ENCODE measurements at regions not wholly inside any gene's neighbourhood (a gene's known extent, or its start where the extent isn't known, plus 50 kb on each side); places are given as distances from the start of the nearest gene placed in this dataset.

DNA sequence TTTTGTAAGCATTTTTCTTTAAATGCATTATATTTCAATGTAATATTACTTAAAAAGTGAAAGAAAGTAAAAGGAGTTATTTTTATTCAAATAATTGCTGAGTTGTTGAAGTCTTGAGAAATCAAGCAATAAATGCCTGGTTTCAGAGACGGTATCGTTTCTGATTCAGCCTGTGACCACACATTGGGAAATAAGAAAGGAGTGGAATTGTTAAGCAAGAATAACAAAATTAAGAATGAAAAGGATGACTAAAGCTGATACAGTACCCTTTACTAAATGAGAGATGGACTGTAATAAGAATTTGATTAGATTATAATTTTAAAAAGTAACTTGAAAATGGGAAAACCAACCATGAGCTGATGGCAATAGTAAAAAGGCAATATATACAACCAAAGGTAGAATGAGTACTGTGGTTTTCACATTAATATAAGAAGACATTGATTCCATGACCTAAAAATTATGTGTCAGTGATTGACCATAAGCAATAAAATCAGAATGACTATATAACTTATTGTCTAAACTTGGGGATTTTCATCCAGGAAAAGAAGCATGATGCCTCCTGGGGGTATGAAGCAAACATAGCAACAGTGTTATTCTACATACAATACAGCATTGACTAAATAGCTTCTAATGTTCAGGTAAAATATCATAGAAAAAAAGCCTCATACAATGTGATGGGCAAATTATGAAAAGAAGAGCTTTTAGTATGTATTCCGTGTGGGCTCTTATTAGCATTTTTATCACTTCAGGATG lies 101.9 kb upstream of the PRDM9 start:
- TF ChIP-seq CTCF (IDR thresholded peaks at IDR 0.05) (no peak), POLR2A (IDR thresholded peaks at IDR 0.05) (no peak)
- Histone ChIP-seq H3K27ac (no peak overlapping the region), H3K4me1 (no peaks in the 10 kb centered on the region), H3K4me3 (no peak overlapping the region), H3K9me3 (no peaks in the 10 kb centered on the region), H3K27me3 (no peaks in the 10 kb centered on the region), H3K36me3 (replicated peaks in 1 of 2; ENCODE audit: insufficient read depth in 1 of 2, low read depth in 2 of 2) (no peaks in the 10 kb centered on the region)
- DNase-seq, result no peak
- intact Hi-C loops (cut with DNase I), result no loop called here
- WGBS, 2 donors, result 82 to 87% methylated on average over 3 of the region's 3 CpGs
- ATAC-seq, result no peak

DNA sequence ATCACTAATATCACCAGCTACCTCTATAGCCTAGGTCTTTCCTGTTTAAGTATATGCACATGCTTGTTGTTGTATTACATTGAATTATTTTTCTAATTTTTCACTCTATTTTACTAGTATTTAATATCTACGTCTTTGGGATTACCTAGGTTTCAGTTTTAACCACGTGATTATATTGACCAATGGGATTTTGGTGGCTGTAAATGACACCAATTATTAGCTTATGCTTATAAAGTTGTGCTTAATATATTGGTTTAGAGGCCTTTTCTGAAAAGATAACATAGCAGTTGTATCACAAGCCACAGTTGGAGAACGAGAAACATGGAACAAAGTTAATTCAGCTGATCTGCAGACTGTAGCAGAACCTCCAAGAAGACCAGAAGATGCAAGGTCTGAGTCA lies 104.8 kb upstream of the PRDM9 start:
- no peak for TF ChIP-seq CTCF (IDR thresholded peaks at IDR 0.05)
- TF ChIP-seq POLR2A (IDR thresholded peaks at IDR 0.05), result no peak
- no peaks in the 10 kb centered on the region for H3K27me3 ChIP-seq
- H3K36me3 ChIP-seq (replicated peaks in 1 of 2; ENCODE audit: insufficient read depth in 1 of 2, low read depth in 2 of 2), result no peaks in the 10 kb centered on the region
- WGBS, 2 donors, result 47 to 52% methylated on average over 3 of the region's 3 CpGs
- no peak overlapping the region for H3K27ac ChIP-seq
- no peaks in the 10 kb centered on the region for H3K9me3 ChIP-seq
- ATAC-seq (no peak), DNase-seq (no peak)
- no peak overlapping the region for H3K4me3 ChIP-seq
- intact Hi-C loops (cut with DNase I), result no loop called here
- no peaks in the 10 kb centered on the region for H3K4me1 ChIP-seq

DNA sequence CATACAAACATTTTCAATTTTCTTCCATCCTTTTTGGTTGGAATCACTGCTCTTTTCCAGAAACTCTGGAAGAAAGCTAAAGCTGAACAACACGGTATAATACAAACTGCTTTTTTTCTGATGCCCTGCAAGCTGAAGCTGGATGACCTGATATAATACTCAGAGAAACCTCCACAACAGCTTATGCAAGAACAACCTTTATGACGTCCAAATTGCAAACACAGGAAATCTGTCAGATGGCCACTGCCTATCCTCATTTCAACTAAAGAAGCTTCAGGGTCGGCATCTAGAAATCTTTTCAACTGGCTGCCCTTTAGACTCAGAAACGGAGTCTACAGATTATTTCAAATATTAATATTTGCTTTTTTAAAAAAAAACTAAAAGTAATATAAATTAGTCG lies 106.5 kb upstream of the PRDM9 start:
- H3K9me3 ChIP-seq, result no peaks in the 10 kb centered on the region
- H3K4me1 ChIP-seq, result no peaks in the 10 kb centered on the region
- TF ChIP-seq CTCF (IDR thresholded peaks at IDR 0.05), result no peak
- TF ChIP-seq POLR2A (IDR thresholded peaks at IDR 0.05), result no peak
- 58 to 68% methylated on average over 5 of the region's 5 CpGs for WGBS, 2 donors
- H3K4me3 ChIP-seq, result no peak overlapping the region
- H3K36me3 ChIP-seq (replicated peaks in 1 of 2; ENCODE audit: insufficient read depth in 1 of 2, low read depth in 2 of 2), result no peaks in the 10 kb centered on the region
- H3K27ac ChIP-seq, result no peak overlapping the region
- ATAC-seq (no peak), DNase-seq (no peak)
- intact Hi-C loops (cut with DNase I), result no loop called here
- no peaks in the 10 kb centered on the region for H3K27me3 ChIP-seq

DNA sequence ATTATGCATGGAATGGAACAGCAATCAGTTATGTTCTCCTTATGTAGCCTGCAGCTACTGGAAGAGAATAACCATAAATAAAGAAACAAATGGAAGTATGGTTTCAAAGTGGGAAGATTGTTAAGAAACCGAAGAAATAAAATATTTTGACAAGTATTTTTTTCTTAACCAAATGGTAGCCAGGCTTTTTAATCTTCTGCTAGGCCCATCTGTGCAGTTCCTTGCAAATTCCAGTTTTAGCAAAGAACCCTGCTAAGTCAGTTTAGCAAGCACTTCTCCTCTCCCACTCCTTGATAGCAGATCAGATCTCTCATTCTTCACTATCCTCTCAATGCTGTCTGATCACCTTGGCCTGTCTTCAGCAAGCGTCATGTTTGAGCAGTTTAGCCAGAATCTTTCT lies 111.1 kb upstream of the PRDM9 start:
- ATAC-seq (no peak), DNase-seq (no peak)
- no peaks in the 10 kb centered on the region for H3K9me3 ChIP-seq
- H3K4me3 ChIP-seq, result no peak overlapping the region
- intact Hi-C loops (cut with DNase I), result no loop called here
- H3K36me3 ChIP-seq (replicated peaks in 1 of 2; ENCODE audit: insufficient read depth in 1 of 2, low read depth in 2 of 2), result no peaks in the 10 kb centered on the region
- no peaks in the 10 kb centered on the region for H3K4me1 ChIP-seq
- WGBS, 2 donors, result 48 to 54% methylated on average over 2 of the region's 2 CpGs
- no peaks in the 10 kb centered on the region for H3K27me3 ChIP-seq
- TF ChIP-seq POLR2A (IDR thresholded peaks at IDR 0.05), result no peak
- TF ChIP-seq CTCF (IDR thresholded peaks at IDR 0.05), result no peak
- no peak overlapping the region for H3K27ac ChIP-seq

All from body of pancreas (tissue), 4 donors.